IMR-90 (cell line): ENCODE measurements at regions not wholly inside any gene's neighbourhood (a gene's known extent, or its start where the extent isn't known, plus 50 kb on each side); places are given as distances from the start of the nearest gene placed in this dataset.

Source experiments
- ATAC-seq: fragments of 200-7000 bp; cut with Tn5 transposase; 2 replicates; pipeline ENCODE4 v1.9.1; 2020; ENCODE audit warnings: low read depth, mild to moderate bottlenecking, moderate library complexity
- BruUV-seq: library from RNA; stranded (reverse); fragments of 400-500 nt; replicated peaks from 2 replicates; lab custom pipeline; 2021; lab: Mats Ljungman, UMichigan
- CTCF ChIA-PET: fragments of 300-600 bp; formaldehyde crosslinking; extraction: SDS; loops from one replicate; lab custom pipeline; 2021; ENCODE audit warnings: antibody characterized with exemption; lab: Yijun Ruan, JAX
- POLR2A ChIA-PET: fragments of 300-600 bp; sonication (Branson Sonifier 250); formaldehyde crosslinking; loops from one replicate; lab custom pipeline; 2022; ENCODE audit warnings: antibody characterized with exemption; ENCODE audit not compliant: unreplicated experiment; lab: Charles Lee
- DNase-seq: peaks from one replicate; pipeline ENCODE4 v3.0.0; 2013
- H2AFZ ChIP-seq: replicated peaks from 2 replicates; pipeline ENCODE3; 2013; ENCODE audit warnings: low read length, mild to moderate bottlenecking; ENCODE audit not compliant: poor library complexity
- H2AK5ac ChIP-seq: 2 replicates; pipeline ENCODE4 v1.6.1; 2013; ENCODE audit warnings: low read depth, low read length, inconsistent platforms
- H2AK9ac ChIP-seq: replicated peaks from 2 replicates; pipeline ENCODE3; 2013; ENCODE audit warnings: mild to moderate bottlenecking, low read depth, low read length, moderate library complexity; ENCODE audit not compliant: poor library complexity
- H2BK120ac ChIP-seq: 2 replicates; pipeline ENCODE4 v1.6.1; 2013; ENCODE audit warnings: low read depth, low read length, inconsistent platforms
- H2BK15ac ChIP-seq: 3 replicates; pipeline ENCODE4 v1.6.1; 2013; ENCODE audit warnings: low read depth, low read length, inconsistent platforms
- H2BK20ac ChIP-seq: 2 replicates; pipeline ENCODE4 v1.6.1; 2013; ENCODE audit warnings: low read depth, mild to moderate bottlenecking, inconsistent platforms, low read length, moderate library complexity
- H2BK5ac ChIP-seq: 2 replicates; pipeline ENCODE4 v1.6.1; 2013; ENCODE audit warnings: mild to moderate bottlenecking, low read depth, low read length, inconsistent platforms; ENCODE audit not compliant: poor library complexity, severe bottlenecking
- H3K14ac ChIP-seq: replicated peaks from 2 replicates; pipeline ENCODE4 v1.6.1; 2013; ENCODE audit warnings: low read depth, low read length, inconsistent platforms
- H3K18ac ChIP-seq: 2 replicates; pipeline ENCODE4 v1.6.1; 2013; ENCODE audit warnings: low read depth, low read length, control low read depth
- H3K23ac ChIP-seq: 2 replicates; pipeline ENCODE4 v1.6.1; 2013; ENCODE audit warnings: low read depth, low read length, inconsistent platforms
- H3K27ac ChIP-seq: 2 replicates; pipeline ENCODE4 v1.5.1; 2013; ENCODE audit warnings: mild to moderate bottlenecking, control low read depth, low read length; ENCODE audit not compliant: insufficient read depth
- H3K27me3 ChIP-seq: 2 replicates; pipeline ENCODE4 v1.6.1; 2013; ENCODE audit warnings: low read length; ENCODE audit not compliant: control insufficient read depth, insufficient read depth
- H3K36me3 ChIP-seq: 2 replicates; pipeline ENCODE4 v1.6.1; 2013; ENCODE audit warnings: low read length, mixed read lengths; ENCODE audit not compliant: control insufficient read depth, insufficient read depth
- H3K4ac ChIP-seq: 2 replicates; pipeline ENCODE4 v1.6.1; 2013; ENCODE audit warnings: low read depth, low read length, inconsistent platforms
- H3K4me1 ChIP-seq: 2 replicates; pipeline ENCODE4 v1.6.1; 2013; ENCODE audit warnings: low read length, mixed read lengths; ENCODE audit not compliant: control insufficient read depth, insufficient read depth
- H3K4me2 ChIP-seq: 2 replicates; pipeline ENCODE4 v1.6.1; 2013; ENCODE audit warnings: low read depth, mild to moderate bottlenecking, control low read depth, low read length, moderate library complexity
- H3K4me3 ChIP-seq: 2 replicates; pipeline ENCODE4 v1.5.1; 2013; ENCODE audit warnings: low read depth, mild to moderate bottlenecking, control low read depth, low read length, moderate library complexity; ENCODE audit not compliant: insufficient read depth
- H3K56ac ChIP-seq: 2 replicates; pipeline ENCODE4 v1.6.1; 2013; ENCODE audit warnings: low read length, inconsistent platforms; ENCODE audit not compliant: insufficient read depth; ENCODE audit errors: extremely low read depth
- H3K79me1 ChIP-seq, 2 experiments: 2 replicates each; pipeline ENCODE4 v1.6.1; 2013; ENCODE audit warnings: low read length in 2 of 2, inconsistent platforms in 1 of 2, low read depth in 1 of 2
- H3K9ac ChIP-seq: 2 replicates; pipeline ENCODE4 v1.6.1; 2013; ENCODE audit warnings: low read depth, low read length, control low read depth
- H3K9me1 ChIP-seq: 2 replicates; pipeline ENCODE4 v1.6.1; 2013; ENCODE audit warnings: low read length, inconsistent platforms; ENCODE audit not compliant: insufficient read depth
- H3K9me3 ChIP-seq: 2 replicates; pipeline ENCODE4 v1.6.1; 2013; ENCODE audit warnings: low read length; ENCODE audit not compliant: control insufficient read depth, insufficient read depth
- H4K20me1 ChIP-seq: 2 replicates; pipeline ENCODE4 v1.6.1; 2013; ENCODE audit warnings: low read length, inconsistent platforms; ENCODE audit not compliant: insufficient read depth
- H4K5ac ChIP-seq: 2 replicates; pipeline ENCODE4 v1.6.1; 2013; ENCODE audit warnings: mild to moderate bottlenecking, low read depth, low read length, control low read depth
- H4K8ac ChIP-seq, 2 experiments: 2 replicates each; pipeline ENCODE4 v1.6.1; 2013; ENCODE audit warnings: low read depth in 2 of 2, low read length in 2 of 2, control low read depth in 1 of 2, inconsistent platforms in 1 of 2
- H4K91ac ChIP-seq: 2 replicates; pipeline ENCODE4 v1.6.1; 2013; ENCODE audit warnings: low read depth, low read length, inconsistent platforms; ENCODE audit not compliant: insufficient read depth
- CTCF ChIP-seq: conservative IDR thresholded peaks from 2 replicates; pipeline ENCODE4 v1.5.1; 2012; ENCODE audit warnings: mild to moderate bottlenecking, low read depth, low read length, improper control_type of control experiment
- USF2 ChIP-seq: fragments of 150-350 bp; IDR thresholded peaks from 2 replicates; pipeline ENCODE4 v1.6.1; 2017; ENCODE audit warnings: mild to moderate bottlenecking, antibody characterized with exemption, low read length, low read depth
- dilution Hi-C: fragments of 300-500 bp; cut with HindIII; formaldehyde crosslinking; loops from one replicate; pipeline ENCODE4 v1.14.3; 2018; ENCODE audit warnings: low sequenced_read_pairs; ENCODE audit not compliant: unreplicated experiment
- in situ Hi-C: fragments of 300-500 bp; cut with MboI; formaldehyde crosslinking; loops from 3 replicates; pipeline ENCODE4 v1.14.3; 2019; ENCODE audit warnings: low sequenced_read_pairs, inconsistent platforms, mixed read lengths
- intact Hi-C: fragments of 100-400 bp; cut with micrococcal nuclease; formaldehyde crosslinking; loops from 2 replicates; pipeline ENCODE4 v1.10.0; 2022

GRCh38 chr16:18068477-18068876 is 268.1 kb downstream of the NPIPA8 start:
- Histone ChIP-seq H3K36me3 (no peaks in the 10 kb centered on the region), H3K18ac (no peak overlapping the region), H2BK5ac (no peak overlapping the region), H2AK5ac (no peak overlapping the region), H4K8ac (no peak overlapping the region), H3K14ac (no peak overlapping the region), H2AK9ac (no peak overlapping the region), H3K23ac (no peak overlapping the region), H3K27me3 (no peaks in the 10 kb centered on the region), H4K20me1 (no peaks in the 10 kb centered on the region), H3K4ac (no peak overlapping the region), H2BK120ac (no peak overlapping the region), H3K9me3 (peaks cover 2% of the 10 kb centered on the region), H2BK20ac (no peak overlapping the region), H3K4me2 (no peak overlapping the region), H4K5ac (no peak overlapping the region), H3K4me1 (no peaks in the 10 kb centered on the region), H3K79me1 (no peaks in the 10 kb centered on the region), H3K4me3 (no peak overlapping the region), H4K91ac (no peak overlapping the region), H2AFZ (no peak overlapping the region), H3K9ac (no peak overlapping the region), H3K9me1 (no peaks in the 10 kb centered on the region), H3K27ac (no peak overlapping the region), H3K56ac (no peak overlapping the region), H2BK15ac (no peak overlapping the region)
- dilution Hi-C loops (no loop called here), intact Hi-C loops (no loop called here), in situ Hi-C loops (no loop called here)
- ATAC-seq (no peak), DNase-seq (no peak)
- no peak for TF ChIP-seq USF2
- no peak for TF ChIP-seq CTCF
- ChIA-PET POLR2A (no interaction called here), CTCF (no interaction called here)
- no TSS peak for BruUV-seq
